GM23338 (cell line): ENCODE measurements at regions not wholly inside any gene's neighbourhood (a gene's known extent, or its start where the extent isn't known, plus 50 kb on each side); places are given as distances from the start of the nearest gene placed in this dataset.

Source experiments
- ATAC-seq: fragments of 200-7000 bp; cut with Tn5 transposase; 3 replicates; pipeline ENCODE4 v1.9.1; 2020
- DNase-seq: peaks from one replicate; pipeline ENCODE4 v3.0.0-alpha.2; 2015; ENCODE audit warnings: low spot score
- H2AFZ ChIP-seq: fragments of 200-600 bp; sonication (generic); 2 replicates; pipeline ENCODE4 v1.8.0; 2016; ENCODE audit warnings: antibody characterized with exemption, mild to moderate bottlenecking, moderate library complexity
- H3F3A ChIP-seq: fragments of 200-600 bp; sonication (generic); replicated peaks from 2 replicates; pipeline ENCODE4 v1.8.0; 2017; ENCODE audit warnings: antibody characterized with exemption, mixed run types, low read depth
- H3K27ac ChIP-seq: fragments of 200-600 bp; sonication (generic); 2 replicates; pipeline ENCODE4 v1.6.1; 2016; ENCODE audit warnings: low read depth
- H3K27me3 ChIP-seq: fragments of 200-600 bp; sonication (generic); 2 replicates; pipeline ENCODE4 v1.8.0; 2016; ENCODE audit warnings: mild to moderate bottlenecking, mixed run types, moderate library complexity; ENCODE audit not compliant: insufficient read depth
- H3K36me3 ChIP-seq: fragments of 200-600 bp; sonication (generic); 2 replicates; pipeline ENCODE4 v1.8.0; 2016; ENCODE audit warnings: mild to moderate bottlenecking; ENCODE audit not compliant: insufficient read depth
- H3K4me1 ChIP-seq: fragments of 200-600 bp; sonication (generic); 2 replicates; pipeline ENCODE4 v1.8.0; 2016; ENCODE audit warnings: mild to moderate bottlenecking, moderate library complexity; ENCODE audit not compliant: insufficient read depth
- H3K4me2 ChIP-seq: fragments of 200-600 bp; sonication (generic); 2 replicates; pipeline ENCODE4 v1.7.1; 2017; ENCODE audit warnings: mixed run types
- H3K4me3 ChIP-seq: fragments of 200-600 bp; sonication (generic); 2 replicates; pipeline ENCODE4 v1.6.1; 2016; ENCODE audit warnings: mixed run types
- H3K79me2 ChIP-seq: fragments of 200-600 bp; sonication (generic); replicated peaks from 2 replicates; pipeline ENCODE4 v1.8.0; 2017; ENCODE audit warnings: mild to moderate bottlenecking; ENCODE audit not compliant: insufficient read depth
- H3K9me2 ChIP-seq: fragments of 200-600 bp; sonication (generic); 2 replicates; pipeline ENCODE4 v1.8.0; 2017; ENCODE audit not compliant: insufficient read depth
- H4K20me1 ChIP-seq: fragments of 200-600 bp; sonication (generic); replicated peaks from 2 replicates; pipeline ENCODE4 v1.8.0; 2017; ENCODE audit warnings: mild to moderate bottlenecking; ENCODE audit not compliant: insufficient read depth
- H3K27ac Mint-ChIP-seq: 2 replicates; pipeline ENCODE4 v1.8.0; 2020; ENCODE audit warnings: inconsistent platforms, mild to moderate bottlenecking, moderate library complexity, mixed read lengths
- H3K27me3 Mint-ChIP-seq: 3 replicates; pipeline ENCODE4 v1.8.0; 2022; ENCODE audit warnings: low read depth, mild to moderate bottlenecking, moderate library complexity, mixed read lengths, inconsistent platforms; ENCODE audit not compliant: insufficient read depth, poor library complexity
- H3K36me3 Mint-ChIP-seq: 3 replicates; pipeline ENCODE4 v1.8.0; 2021; ENCODE audit warnings: low read depth, mild to moderate bottlenecking, inconsistent platforms, moderate library complexity, mixed read lengths
- H3K4me1 Mint-ChIP-seq: 3 replicates; pipeline ENCODE4 v1.8.0; 2020; ENCODE audit warnings: mild to moderate bottlenecking, inconsistent platforms, mixed read lengths
- H3K4me3 Mint-ChIP-seq: 3 replicates; pipeline ENCODE4 v1.8.0; 2021; ENCODE audit warnings: moderate library complexity, mild to moderate bottlenecking, inconsistent platforms, mixed read lengths
- H3K9me3 Mint-ChIP-seq: 3 replicates; pipeline ENCODE4 v1.8.0; 2020; ENCODE audit warnings: moderate library complexity, mild to moderate bottlenecking, inconsistent platforms, mixed read lengths
- CREB1 ChIP-seq: fragments of 250-450 bp; sonication (Bioruptor Pico); IDR thresholded peaks from 2 replicates; pipeline ENCODE4 v1.5.0; 2020; ENCODE audit warnings: low read depth, mild to moderate bottlenecking, moderate library complexity
- CTCF ChIP-seq, 2 experiments: fragments of 200-600 bp in 1 of 2; sonication (generic) in 1 of 2; conservative IDR thresholded peaks; 2 replicates each; pipeline versions ENCODE4 v1.5.1 to v1.6.1; 2016 to 2017; ENCODE audit warnings: antibody characterized with exemption in 2 of 2, low read depth in 2 of 2, mild to moderate bottlenecking in 2 of 2, moderate library complexity in 1 of 2
- ETS1 ChIP-seq: IDR thresholded peaks from 2 replicates; pipeline ENCODE4 v1.6.1; 2016; ENCODE audit warnings: antibody characterized with exemption
- EZH2 ChIP-seq: fragments of 200-600 bp; sonication (generic); IDR thresholded peaks from one replicate; pipeline ENCODE4 v1.8.0; 2017; ENCODE audit warnings: antibody characterized with exemption, mild to moderate bottlenecking, low read depth; ENCODE audit not compliant: unreplicated experiment
- JUNB ChIP-seq: IDR thresholded peaks from one replicate; pipeline ENCODE4 v1.6.1; 2016; ENCODE audit warnings: antibody characterized with exemption; ENCODE audit not compliant: unreplicated experiment
- NANOG ChIP-seq: IDR thresholded peaks from 2 replicates; pipeline ENCODE4 v1.6.1; 2016; ENCODE audit warnings: antibody characterized with exemption, borderline replicate concordance
- REST ChIP-seq: IDR thresholded peaks from one replicate; pipeline ENCODE4 v1.6.1; 2018; ENCODE audit warnings: antibody characterized with exemption; ENCODE audit not compliant: unreplicated experiment
- STAT1 ChIP-seq: IDR thresholded peaks from one replicate; pipeline ENCODE4 v1.6.1; 2016; ENCODE audit warnings: antibody characterized with exemption; ENCODE audit not compliant: unreplicated experiment
- ZNF114 ChIP-seq: fragments of 250-450 bp; sonication (Bioruptor Pico); IDR thresholded peaks from 2 replicates; pipeline ENCODE4 v1.5.0; 2020; ENCODE audit warnings: mild to moderate bottlenecking, moderate library complexity
- ZNF331 ChIP-seq: fragments of 250-450 bp; sonication (Bioruptor Pico); IDR thresholded peaks from 2 replicates; pipeline ENCODE4 v1.5.0; 2020; ENCODE audit warnings: low read depth, mild to moderate bottlenecking, moderate library complexity

GRCh38 chr1:96886474-96886873 lies 164.9 kb downstream of the PTBP2 start (continued):
- no peak for TF ChIP-seq REST
- TF ChIP-seq ZNF331 (CRISPR knock-in tag) = no peak
- no peak for TF ChIP-seq ETS1
- no peak for TF ChIP-seq CTCF (conservative IDR thresholded peaks at IDR 0.05; ENCODE audit: low read depth in 2 of 2)
- no peak for TF ChIP-seq CREB1 (CRISPR knock-in tag)

- Histone ChIP-seq H3K9me2 (no peaks in the 10 kb centered on the region; the same call in 1 of the 2 replicates), H3K79me2 (no peaks in the 10 kb centered on the region), H3K36me3 (no peaks in the 10 kb centered on the region), H4K20me1 (no peaks in the 10 kb centered on the region), H3K4me1 (no peaks in the 10 kb centered on the region), H3K27ac (no peak overlapping the region), H3K4me2 (no peak overlapping the region), H3K4me3 (no peak overlapping the region), H3F3A (no peaks in the 10 kb centered on the region), H3K27me3 (no peaks in the 10 kb centered on the region), H2AFZ (no peak overlapping the region)
- Mint-ChIP-seq H3K4me3 (no peak overlapping the region), H3K9me3 (peaks cover 6% of the 10 kb centered on the region; the same call in 2 of the 3 replicates), H3K27ac (no peak overlapping the region), H3K27me3 (no peaks in the 10 kb centered on the region), H3K4me1 (no peaks in the 10 kb centered on the region), H3K36me3 (no peaks in the 10 kb centered on the region; the same call in 2 of the 3 replicates)
- DNase-seq (no peak), ATAC-seq (no peak)
- TF ChIP-seq ZNF114 (CRISPR knock-in tag) = no peak
- TF ChIP-seq NANOG = no peak
- no peak for TF ChIP-seq JUNB
- no peak for TF ChIP-seq EZH2
- no peak for TF ChIP-seq ETS1
- no peak for TF ChIP-seq STAT1
- no peak for TF ChIP-seq CTCF (conservative IDR thresholded peaks at IDR 0.05; ENCODE audit: low read depth in 2 of 2)
These were observed 165.9 kb downstream of the PTBP2 start for GRCh38 chr1:96887501-96887900.
